OCI-LY1 (cell line): ENCODE measurements at regions not wholly inside any gene's neighbourhood (a gene's known extent, or its start where the extent isn't known, plus 50 kb on each side); places are given as distances from the start of the nearest gene placed in this dataset.

ENCODE experiments used
- H2AFZ ChIP-seq: fragments of 200-600 bp; sonication (generic), shearing (Covaris generic); 2 replicates; pipeline ENCODE4 v1.6.0; 2014; ENCODE audit warnings: antibody characterized with exemption, mild to moderate bottlenecking, low read length
- H3F3A ChIP-seq: fragments of 200-600 bp; sonication (generic), shearing (Covaris generic); 2 replicates; pipeline ENCODE4 v1.6.0; 2014; ENCODE audit warnings: mild to moderate bottlenecking, antibody characterized with exemption, low read length, moderate library complexity; ENCODE audit not compliant: insufficient read depth
- H3K27ac ChIP-seq: fragments of 200-600 bp; sonication (generic); 2 replicates; pipeline ENCODE4 v1.5.1; 2014; ENCODE audit warnings: low read length, mixed run types, mild to moderate bottlenecking, low read depth; ENCODE audit not compliant: poor library complexity, severe bottlenecking
- H3K27me3 ChIP-seq: fragments of 200-600 bp; sonication (generic); 2 replicates; pipeline ENCODE4 v1.6.0; 2014; ENCODE audit warnings: antibody characterized with exemption, mild to moderate bottlenecking, low read length, moderate library complexity; ENCODE audit not compliant: insufficient read depth
- H3K36me3 ChIP-seq: fragments of 200-600 bp; sonication (generic); 2 replicates; pipeline ENCODE4 v1.6.1; 2014; ENCODE audit warnings: mild to moderate bottlenecking, antibody characterized with exemption, low read length, moderate library complexity, mixed read lengths; ENCODE audit not compliant: insufficient read depth
- H3K4me1 ChIP-seq: fragments of 200-600 bp; sonication (generic); 2 replicates; pipeline ENCODE4 v1.5.1; 2014; ENCODE audit warnings: mild to moderate bottlenecking, low read length, moderate library complexity; ENCODE audit not compliant: insufficient read depth, severe bottlenecking
- H3K4me2 ChIP-seq: fragments of 200-600 bp; sonication (generic), shearing (Covaris generic); 2 replicates; pipeline ENCODE4 v1.6.1; 2014; ENCODE audit warnings: low read length
- H3K4me3 ChIP-seq: fragments of 200-600 bp; sonication (generic); 2 replicates; pipeline ENCODE4 v1.5.1; 2014; ENCODE audit warnings: low read length, low read depth, mild to moderate bottlenecking, mixed read lengths; ENCODE audit not compliant: poor library complexity, severe bottlenecking
- H3K79me2 ChIP-seq: fragments of 200-600 bp; shearing (Covaris generic); 2 replicates; pipeline ENCODE4 v1.6.1; 2016; ENCODE audit warnings: mixed run types, low read length, mixed read lengths; ENCODE audit not compliant: insufficient read depth
- H3K9ac ChIP-seq: fragments of 200-600 bp; sonication (generic), shearing (Covaris generic); 2 replicates; pipeline ENCODE4 v1.6.1; 2014; ENCODE audit warnings: mild to moderate bottlenecking, low read length, mixed read lengths
- H3K9me2 ChIP-seq: fragments of 200-600 bp; sonication (generic), shearing (Covaris generic); 2 replicates; pipeline ENCODE4 v1.6.1; 2014; ENCODE audit warnings: low read depth, mild to moderate bottlenecking, low read length, mixed read lengths
- H3K9me3 ChIP-seq: fragments of 200-600 bp; shearing (Covaris generic); 2 replicates; pipeline ENCODE4 v1.6.1; 2014; ENCODE audit warnings: low read length, mixed read lengths
- H4K20me1 ChIP-seq: fragments of 200-600 bp; sonication (generic), shearing (Covaris generic); 2 replicates; pipeline ENCODE4 v1.6.0; 2016; ENCODE audit warnings: mild to moderate bottlenecking, low read length; ENCODE audit not compliant: insufficient read depth
- CTCF ChIP-seq: fragments of 200-600 bp; sonication (generic), shearing (Covaris generic); IDR thresholded peaks from 2 replicates; pipeline ENCODE4 v1.5.1; 2017; ENCODE audit warnings: mild to moderate bottlenecking, antibody characterized with exemption, low read length, moderate library complexity, mixed read lengths
- EZH2 ChIP-seq: fragments of 200-600 bp; sonication (generic), shearing (Covaris generic); IDR thresholded peaks from 2 replicates; pipeline ENCODE4 v1.8.0; 2017; ENCODE audit warnings: borderline replicate concordance, mixed run types, mild to moderate bottlenecking, antibody characterized with exemption, low read length, moderate library complexity, mixed read lengths

- Histone ChIP-seq H3K79me2 (no peaks in the 10 kb centered on the region), H3K4me3 (no peak overlapping the region), H2AFZ (no peak overlapping the region), H3K27me3 (peaks cover 12% of the 10 kb centered on the region), H3K4me2 (no peak overlapping the region), H3K9me2 (no peaks in the 10 kb centered on the region), H3K9me3 (0 out of 2 replicates have a peak, but pooled peaks cover 5% of the 10 kb centered on the region), H4K20me1 (no peaks in the 10 kb centered on the region), H3K4me1 (no peaks in the 10 kb centered on the region), H3F3A (no peaks in the 10 kb centered on the region), H3K9ac (no peak overlapping the region), H3K27ac (no peak overlapping the region), H3K36me3 (no peaks in the 10 kb centered on the region)
- TF ChIP-seq CTCF (no peak), EZH2 (no peak)
Observed at GRCh38 chr2:43057026-43057741, 169.2 kb downstream of the ZFP36L2 start.

GRCh38 chr2:43055985-43056384 is 170.4 kb downstream of the ZFP36L2 start:
- H4K20me1 ChIP-seq, result no peaks in the 10 kb centered on the region
- no peak overlapping the region for H2AFZ ChIP-seq
- no peaks in the 10 kb centered on the region for H3K4me1 ChIP-seq
- H3K9me3 ChIP-seq, result no peaks in the 10 kb centered on the region
- H3K9ac ChIP-seq, result no peak overlapping the region
- no peaks in the 10 kb centered on the region for H3K9me2 ChIP-seq
- H3K36me3 ChIP-seq, result no peaks in the 10 kb centered on the region
- no peak overlapping the region for H3K4me2 ChIP-seq
- peaks cover 15% of the 10 kb centered on the region for H3K27me3 ChIP-seq
- TF ChIP-seq EZH2 (no peak), CTCF (no peak)
- H3K79me2 ChIP-seq, result no peaks in the 10 kb centered on the region
- no peak overlapping the region for H3K4me3 ChIP-seq
- no peaks in the 10 kb centered on the region for H3F3A ChIP-seq
- no peak overlapping the region for H3K27ac ChIP-seq

DNA sequence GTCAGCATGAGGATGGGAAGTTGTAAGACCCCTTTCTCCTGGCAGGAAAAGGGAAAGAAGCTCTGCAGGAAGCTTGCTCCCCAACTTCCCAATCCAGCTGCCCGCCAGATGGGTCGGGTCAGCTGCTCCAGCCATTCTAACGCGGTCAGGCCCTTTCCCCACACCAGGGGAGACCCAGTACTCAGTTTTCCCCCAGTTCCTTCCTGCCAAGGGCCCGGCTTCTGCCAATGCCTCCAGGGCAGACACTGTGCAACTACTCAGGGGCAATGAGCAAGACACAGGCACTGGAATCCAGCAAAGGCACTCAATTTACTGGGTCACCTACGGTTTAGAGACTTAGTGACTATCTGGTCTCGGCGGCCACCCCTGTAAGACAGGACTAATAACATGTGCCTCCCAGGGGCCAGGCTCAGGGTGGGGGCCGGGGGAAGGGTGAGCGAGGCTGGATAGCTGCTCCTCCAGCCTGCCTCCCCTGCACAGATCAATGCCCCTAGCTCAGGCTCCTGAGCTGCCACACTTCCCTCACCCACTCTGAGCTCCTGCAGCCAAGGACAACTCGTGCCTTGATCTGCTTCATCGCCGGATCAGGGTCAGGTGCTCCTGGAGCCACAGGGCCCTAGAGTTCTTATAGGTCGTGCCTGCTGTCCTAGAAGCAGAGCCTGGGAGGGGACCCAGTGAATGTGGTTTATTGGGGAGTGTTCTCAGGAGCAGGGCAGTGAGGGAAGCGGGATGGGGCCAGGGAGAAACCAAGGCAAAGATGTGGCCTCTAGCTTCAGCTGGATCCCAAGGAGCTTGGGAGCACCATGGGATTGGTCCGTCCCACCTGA is 171.1 kb downstream of the ZFP36L2 start:
- H3K36me3 ChIP-seq, result no peaks in the 10 kb centered on the region
- no peaks in the 10 kb centered on the region for H3K9me2 ChIP-seq
- H3K27ac ChIP-seq, result no peak overlapping the region
- no peak for TF ChIP-seq EZH2
- no peak for TF ChIP-seq CTCF
- H3K4me1 ChIP-seq, result no peaks in the 10 kb centered on the region
- H3K4me3 ChIP-seq, result no peak overlapping the region
- H3K9ac ChIP-seq, result no peak overlapping the region
- no peaks in the 10 kb centered on the region for H4K20me1 ChIP-seq
- no peaks in the 10 kb centered on the region for H3F3A ChIP-seq
- no peaks in the 10 kb centered on the region for H3K9me3 ChIP-seq
- H2AFZ ChIP-seq, result no peak overlapping the region
- no peaks in the 10 kb centered on the region for H3K79me2 ChIP-seq
- H3K27me3 ChIP-seq, result peaks cover 15% of the 10 kb centered on the region
- no peak overlapping the region for H3K4me2 ChIP-seq
